ENCODE measurements at regions not wholly inside any gene's neighbourhood (a gene's known extent, or its start where the extent isn't known, plus 50 kb on each side); places are given as distances from the start of the nearest gene placed in this dataset.

GRCh38 chr1:114290341-114290740 is 136.7 kb upstream of the SYT6 start:
- TF ChIP-seq CTCF (conservative IDR thresholded peaks at IDR 0.05) = no peak
- TF ChIP-seq ZFX (IDR thresholded peaks at IDR 0.05) = no peak

All from C4-2B (cell line).